OCI-LY3 (cell line): ENCODE measurements at regions not wholly inside any gene's neighbourhood (a gene's known extent, or its start where the extent isn't known, plus 50 kb on each side); places are given as distances from the start of the nearest gene placed in this dataset.

ENCODE experiments used
- CTCF ChIP-seq: fragments of 200-600, 300-600 bp; sonication (generic); IDR thresholded peaks from 2 replicates; pipeline ENCODE4 v1.5.1; 2014; ENCODE audit warnings: antibody characterized with exemption, low read length, low read depth
- EZH2phosphoT487 ChIP-seq: fragments of 200-600 bp; shearing (Covaris generic); IDR thresholded peaks from 2 replicates; pipeline ENCODE4 v1.6.1; 2018; ENCODE audit warnings: antibody characterized with exemption, mixed run types, low read depth

DNA sequence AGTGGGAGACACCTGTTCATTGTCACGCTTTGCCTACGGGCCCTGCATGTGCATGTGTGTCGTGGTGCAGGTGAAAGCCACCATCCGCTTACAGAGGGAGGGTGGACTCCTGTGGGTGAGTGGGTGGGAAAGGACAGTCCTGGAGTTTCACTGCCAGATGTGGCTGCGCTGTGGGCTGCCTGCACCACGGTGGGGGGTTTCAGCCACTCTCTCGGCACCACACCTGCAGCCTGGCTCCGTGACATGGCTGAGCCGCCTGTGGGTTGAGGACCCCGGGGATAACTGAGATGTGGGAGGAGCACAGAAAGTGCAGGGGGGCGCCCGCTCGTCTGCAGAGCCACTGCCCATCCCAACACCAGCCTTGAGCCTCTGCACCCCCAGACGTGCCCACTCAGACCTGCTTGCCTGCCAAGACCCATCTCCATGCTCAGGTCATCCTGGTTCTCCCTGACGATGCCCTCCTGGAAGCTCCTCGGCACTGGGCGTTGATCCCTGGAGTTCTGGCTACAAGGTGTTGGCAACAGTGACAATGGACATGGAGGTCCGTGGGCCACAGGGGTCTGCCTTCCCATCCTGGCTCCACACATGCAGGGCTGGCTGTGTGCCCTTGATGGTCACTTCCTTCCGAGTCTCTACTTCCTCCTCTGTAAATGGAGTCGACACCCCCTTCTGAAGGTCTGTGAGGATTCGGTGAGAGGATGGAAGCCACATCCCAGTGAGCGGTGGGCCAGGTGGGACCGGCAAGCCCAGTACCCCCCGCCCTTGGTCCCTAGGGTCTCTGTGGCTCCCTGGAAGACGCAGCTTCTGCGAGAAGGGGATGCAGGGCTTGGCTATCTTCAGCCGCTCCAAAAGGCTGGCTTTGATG is 1007.0 kb downstream of the BRD1 start:
- TF ChIP-seq CTCF (no peak), EZH2phosphoT487 (no peak)
